ENCODE measurements at regions not wholly inside any gene's neighbourhood (a gene's known extent, or its start where the extent isn't known, plus 50 kb on each side); places are given as distances from the start of the nearest gene placed in this dataset.

GRCh38 chr1:159647616-159648015, 60.0 kb downstream of the APCS start:
- no peak for TF ChIP-seq CTCF (IDR thresholded peaks at IDR 0.05; ENCODE audit: low read depth, low read length)
- no peak for TF ChIP-seq EZH2phosphoT487 (IDR thresholded peaks at IDR 0.05; ENCODE audit: low read depth)
